Posterior cingulate gyrus (tissue), 11 donors: ENCODE measurements at regions not wholly inside any gene's neighbourhood (a gene's known extent, or its start where the extent isn't known, plus 50 kb on each side); places are given as distances from the start of the nearest gene placed in this dataset.
"Not testable (repeated sequence)": the region's sequence is repeated elsewhere in the genome, so short reads cannot be mapped to it uniquely, and the experiment has no call there.

Experiments
- DNase-seq, 10 donors: peaks; one replicate each; pipeline versions ENCODE4 v3.0.0 to v3.0.0-alpha.2; 2020 to 2021; ENCODE audit warnings: mixed read lengths in 3 of 10
- intact Hi-C: fragments of 100-400 bp; cut with DNase I; formaldehyde crosslinking; loops from one replicate; pipeline ENCODE4 v1.15.1; 2023

DNA sequence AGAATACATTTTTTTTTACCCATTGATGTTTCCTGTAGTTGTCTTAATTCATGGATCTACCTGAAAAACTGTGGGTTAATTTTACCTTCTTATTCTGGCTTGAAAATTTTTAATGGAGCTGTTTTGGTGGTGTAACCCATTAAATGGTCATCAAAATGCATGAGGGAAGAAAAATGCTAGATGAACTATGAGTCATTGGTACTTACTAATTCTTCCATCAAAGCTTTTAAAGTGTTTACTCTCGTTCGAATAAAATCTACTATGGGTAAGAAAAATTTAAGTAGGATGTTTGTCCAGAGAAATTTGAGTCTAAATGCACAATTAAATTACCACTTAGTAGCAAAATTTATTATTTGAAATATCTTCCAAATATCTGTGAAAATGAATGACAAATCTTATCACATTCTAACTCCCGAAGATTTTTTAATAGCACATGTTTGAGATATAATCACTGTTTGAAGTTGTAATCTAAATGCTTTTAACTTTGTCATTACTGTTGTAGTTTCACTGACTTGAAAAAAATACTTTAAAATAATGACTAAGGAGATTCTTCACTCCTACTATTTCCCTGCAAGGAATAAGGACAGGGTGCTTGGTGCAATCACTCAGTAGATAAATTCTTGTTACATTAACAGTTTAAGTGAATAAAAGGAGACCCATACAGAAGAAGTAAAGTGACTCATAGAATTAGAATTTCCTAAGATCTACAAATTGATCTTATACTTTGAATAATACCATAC lies 437.7 kb downstream of the IRS2 start:
- DNase-seq = no peak
- intact Hi-C loops = no loop called here

DNA sequence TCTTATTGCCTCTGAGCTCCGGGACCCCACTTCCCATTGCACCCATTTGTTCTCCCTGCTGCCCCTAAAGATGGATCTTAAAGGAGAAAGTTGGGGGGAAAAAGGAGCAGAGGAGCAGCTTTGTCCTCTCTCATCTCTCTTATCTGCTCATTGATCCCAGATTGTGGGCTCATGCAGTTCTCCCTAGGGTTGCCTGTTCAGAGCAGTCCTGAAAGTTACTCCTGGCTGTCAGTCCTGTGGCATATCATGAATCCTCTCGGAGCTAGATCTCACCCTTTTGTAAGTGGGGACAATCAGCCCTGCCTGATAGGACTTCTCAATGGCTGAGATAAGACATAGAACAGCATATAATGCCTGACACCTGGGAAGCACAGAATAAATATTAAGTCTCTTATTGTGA lies 440.3 kb downstream of the IRS2 start:
- DNase-seq = no peak
- intact Hi-C loops = no loop called here

DNA sequence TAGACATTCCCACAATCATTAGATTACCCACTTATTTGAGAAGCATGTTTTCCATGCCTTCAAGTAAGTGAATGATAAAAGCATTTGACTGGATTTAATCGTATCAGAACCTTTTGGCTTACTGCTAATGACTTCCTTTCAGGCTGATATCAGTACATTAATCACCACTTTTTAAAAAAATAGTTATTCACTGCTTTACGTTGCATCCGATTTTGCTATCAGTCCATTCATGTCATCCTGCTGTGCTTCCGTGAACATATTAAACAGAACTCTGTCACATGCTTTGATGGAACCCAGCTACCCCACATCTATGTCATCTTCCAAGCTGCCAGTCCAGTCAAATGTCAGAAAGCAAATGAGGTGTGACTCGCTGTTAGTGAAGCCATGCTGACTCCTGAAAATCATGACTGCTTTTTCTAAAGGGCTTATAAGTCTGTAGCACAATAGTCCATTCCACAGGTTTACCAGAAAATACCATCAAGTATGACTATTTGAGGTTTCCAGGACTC lies 440.9 kb downstream of the IRS2 start:
- intact Hi-C loops = no loop called here
- DNase-seq = no peak

DNA sequence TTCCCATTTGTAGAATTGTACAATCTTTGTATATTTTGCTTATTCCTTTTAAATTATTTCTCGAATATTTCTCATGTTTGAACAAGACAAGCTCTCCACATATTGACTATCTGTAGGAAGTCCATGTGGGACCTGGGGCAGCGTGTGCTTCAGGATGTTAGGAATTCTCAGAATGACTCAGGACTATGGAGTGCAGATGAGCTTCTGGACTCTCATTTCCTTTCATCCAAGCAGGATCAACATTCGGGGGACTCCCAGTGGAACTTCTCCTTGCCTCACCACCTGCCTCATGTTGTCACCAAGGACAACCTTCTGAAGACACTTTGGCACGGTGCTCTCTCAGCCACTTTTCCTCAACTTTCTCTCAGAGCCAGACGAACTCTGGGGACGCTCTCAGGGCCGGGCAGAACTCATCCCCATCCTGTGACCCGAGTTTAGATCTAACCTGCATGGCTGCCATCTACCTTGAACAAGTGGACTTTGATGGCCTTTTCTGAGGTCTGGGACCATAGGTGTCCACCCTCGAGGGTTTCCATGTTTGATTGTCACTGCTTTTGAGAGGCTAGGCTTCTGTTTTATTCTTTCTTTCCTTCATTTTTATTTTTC lies 441.7 kb downstream of the IRS2 start:
- DNase-seq = no peak
- intact Hi-C loops = no loop called here

DNA sequence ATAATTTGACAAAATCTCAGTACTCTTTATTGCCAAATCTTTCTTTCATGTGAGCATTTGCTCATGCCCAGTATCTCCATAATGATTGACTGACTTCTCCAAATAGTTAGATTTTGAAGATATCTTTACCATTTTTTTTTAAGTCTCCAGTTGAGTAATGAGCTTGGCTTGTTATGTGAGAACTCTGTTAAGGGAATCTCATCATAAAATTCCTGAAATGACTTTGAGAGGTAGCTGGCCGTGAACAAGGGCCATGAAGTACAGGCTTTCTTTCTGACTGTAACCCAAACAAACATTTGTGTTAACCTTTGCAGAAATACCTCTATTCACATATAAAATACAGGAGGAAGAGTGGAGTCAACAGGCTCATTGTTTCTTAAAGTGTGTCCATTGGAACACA lies 449.7 kb downstream of the IRS2 start:
- intact Hi-C loops = no loop called here
- DNase-seq = no peak

DNA sequence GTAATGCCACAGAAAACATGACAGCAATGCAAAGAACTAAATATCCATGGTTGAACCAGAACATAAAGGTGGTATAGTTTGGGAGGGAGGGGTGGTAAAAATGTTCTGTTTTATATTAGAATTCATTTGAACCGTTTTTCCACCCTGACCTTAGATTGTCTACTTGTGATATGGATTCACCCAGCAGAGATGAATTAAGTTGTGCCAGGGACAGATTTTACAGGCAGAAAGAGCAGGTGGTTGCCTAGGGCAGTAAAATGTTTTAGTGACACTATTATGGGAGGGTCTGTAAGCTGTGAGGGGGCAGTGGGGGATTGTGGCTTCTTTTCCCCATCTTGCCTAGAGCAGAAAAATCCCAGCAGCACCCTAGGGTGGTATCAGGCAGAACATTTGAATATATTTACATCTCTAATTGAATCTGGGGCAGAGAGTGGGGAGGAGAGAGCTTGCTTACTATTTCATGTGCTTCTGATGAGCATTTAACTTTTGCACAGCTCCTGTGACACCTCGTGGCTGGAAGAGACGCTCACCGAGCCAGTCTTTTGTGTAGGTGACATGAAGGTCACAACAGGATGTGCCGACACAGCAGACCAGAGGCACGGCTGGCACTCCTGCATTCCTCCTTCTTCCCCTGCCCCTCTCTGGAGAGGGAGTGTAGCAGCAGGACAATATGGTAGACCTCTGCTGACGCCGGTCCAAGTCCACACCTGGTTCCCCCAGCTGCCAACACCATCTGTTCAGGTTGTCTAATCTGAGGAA lies 452.3 kb downstream of the IRS2 start:
- DNase-seq = no peak
- intact Hi-C loops = no loop called here

DNA sequence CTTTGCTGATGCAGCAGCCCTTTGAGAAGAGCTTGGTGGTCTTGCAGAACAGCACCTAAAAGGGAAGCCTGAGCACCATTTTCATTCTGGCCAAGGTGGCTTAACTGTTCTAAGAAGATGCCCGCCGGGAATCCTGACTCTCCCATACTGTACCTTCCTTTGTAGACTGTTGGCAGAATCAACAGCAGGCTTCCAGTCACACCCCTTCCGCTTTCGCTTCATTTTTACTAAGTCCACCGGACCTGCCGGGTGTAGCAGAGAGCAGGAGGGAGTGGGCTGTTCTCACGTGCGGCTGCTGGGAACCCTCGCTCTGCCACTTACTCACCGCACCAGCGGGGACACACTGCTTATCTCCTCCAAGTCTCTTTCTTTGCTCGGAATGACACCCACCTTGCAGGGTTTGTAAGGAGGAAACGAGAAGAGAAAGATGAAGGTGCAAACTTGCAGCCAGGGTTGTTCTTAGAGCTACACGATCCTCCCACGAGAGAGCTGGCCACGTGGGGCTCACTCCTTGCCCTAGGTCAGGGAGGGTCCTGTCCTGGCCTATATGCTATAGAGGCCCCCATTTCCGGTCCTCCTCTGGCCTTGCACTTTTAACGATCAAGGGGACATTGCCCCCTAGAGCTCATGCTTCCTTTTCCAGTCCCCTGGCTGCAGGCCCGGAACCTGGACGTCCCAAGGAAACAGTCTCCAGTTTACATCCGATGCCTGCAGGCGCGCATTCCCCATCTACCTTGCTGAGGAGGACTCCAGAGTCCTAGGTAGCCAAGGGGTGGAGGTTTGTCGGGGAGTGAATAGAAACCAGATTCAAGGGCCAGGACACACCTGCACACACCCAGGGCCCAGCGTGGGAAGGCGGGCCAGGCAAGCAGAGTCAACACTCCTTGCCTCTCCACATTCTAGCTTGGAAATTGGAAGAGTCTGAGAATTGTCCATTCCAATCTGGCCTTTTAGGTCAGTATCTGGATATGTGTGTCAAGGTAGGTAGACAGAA lies 453.6 kb downstream of the IRS2 start:
- intact Hi-C loops = no loop called here
- no peak for DNase-seq

DNA sequence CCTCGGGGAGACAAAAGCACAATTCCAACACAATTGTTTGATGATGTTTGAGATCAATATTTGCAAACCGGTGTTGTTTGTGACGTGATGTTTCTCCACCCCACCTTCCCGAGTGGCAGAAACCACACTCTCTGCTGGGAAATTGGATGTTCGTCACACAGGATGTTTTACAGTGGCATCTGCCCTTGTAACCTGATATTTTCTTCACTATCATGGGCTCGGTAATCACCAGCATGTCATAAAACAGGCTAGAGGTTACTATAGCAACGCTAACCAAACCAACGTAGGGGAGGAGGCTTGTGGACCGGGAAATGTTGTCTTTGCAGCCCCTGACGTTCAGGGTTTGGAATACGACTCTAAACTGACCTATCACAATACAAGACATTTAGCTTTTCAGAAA lies 454.5 kb downstream of the IRS2 start:
- DNase-seq = no peak
- intact Hi-C loops = no loop called here

DNA sequence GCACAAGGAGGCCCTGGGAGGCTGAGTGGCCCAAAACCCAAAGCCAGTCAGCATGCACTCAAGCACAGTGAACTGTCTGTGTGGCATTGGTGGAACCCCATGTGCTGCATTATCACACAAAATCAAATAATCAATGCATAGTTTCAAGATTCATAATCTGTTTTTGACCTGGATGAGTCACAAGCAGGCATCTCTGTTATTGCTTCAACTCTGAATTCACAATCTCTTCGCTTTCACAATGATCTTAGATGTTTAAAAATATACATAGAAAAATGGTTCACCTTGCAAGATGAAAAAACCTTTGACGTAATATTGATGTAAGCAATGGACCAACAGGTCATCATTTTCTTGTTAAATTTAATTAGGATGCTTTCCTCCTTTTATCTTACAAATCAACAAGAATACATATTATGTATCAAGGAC lies 455.4 kb downstream of the IRS2 start:
- DNase-seq = no peak

DNA sequence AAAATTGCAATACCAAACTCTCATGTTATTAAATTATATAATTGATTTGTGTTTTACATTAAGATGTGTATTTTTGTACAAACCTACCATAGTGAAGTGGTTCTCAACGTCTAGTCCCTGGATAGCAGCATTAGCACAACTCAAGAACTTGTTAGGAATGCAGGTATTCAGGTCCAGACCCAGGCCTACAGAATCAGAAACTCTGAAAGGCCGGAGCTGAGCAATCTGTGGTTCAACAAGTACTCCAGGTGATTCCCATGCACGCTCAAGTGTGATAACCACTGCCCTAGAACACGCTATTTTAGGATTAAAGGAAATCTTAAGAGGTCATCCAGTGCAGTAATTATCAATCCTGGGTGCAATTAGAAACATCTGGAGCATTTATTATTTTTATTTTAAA lies 456.3 kb downstream of the IRS2 start:
- intact Hi-C loops = no loop called here
- DNase-seq = no peak

More for the DNA sequence above, 455.4 kb downstream of the IRS2 start:
- intact Hi-C loops = no loop called here

DNA sequence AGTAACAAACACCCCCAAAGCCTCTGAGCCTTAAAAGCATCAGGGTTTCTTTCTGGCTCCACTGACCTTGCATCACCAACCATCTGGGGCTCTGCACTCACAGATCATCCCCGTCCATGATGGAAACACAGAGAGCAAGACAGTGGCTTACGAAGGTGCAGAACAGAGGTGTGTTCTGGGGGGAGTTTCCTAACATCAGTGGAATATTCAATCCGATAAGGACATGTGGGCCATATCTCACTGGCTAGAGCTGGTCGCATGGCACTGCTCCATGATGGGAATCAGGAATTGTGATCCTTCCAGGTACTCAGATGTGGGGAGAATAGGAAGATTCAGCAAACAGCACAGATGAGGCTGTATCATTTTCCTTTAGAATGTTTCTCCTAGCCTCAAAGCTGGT lies 457.2 kb downstream of the IRS2 start:
- intact Hi-C loops = no loop called here
- DNase-seq = no peak

DNA sequence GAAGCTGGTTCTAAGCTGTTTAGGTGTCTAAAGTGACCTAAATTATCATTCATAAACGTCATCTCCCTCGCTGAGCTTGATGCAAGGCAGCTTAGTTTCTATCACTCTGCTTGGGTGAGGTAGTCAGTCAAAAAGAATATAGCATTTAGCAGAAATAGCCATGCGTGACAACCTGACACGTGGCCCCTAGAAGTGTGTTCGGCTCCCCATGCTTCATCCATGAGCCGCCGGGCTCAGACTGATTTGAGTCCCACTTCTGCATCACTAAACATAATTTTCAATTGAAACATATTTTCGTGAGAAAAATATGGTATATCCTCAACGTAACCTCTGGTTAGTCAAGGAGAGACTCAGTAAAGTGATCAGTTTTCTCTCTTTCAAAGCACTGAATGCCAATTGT lies 459.8 kb downstream of the IRS2 start:
- intact Hi-C loops = no loop called here
- peak in 1 of 10 donors; percentile 66 for DNase-seq

DNA sequence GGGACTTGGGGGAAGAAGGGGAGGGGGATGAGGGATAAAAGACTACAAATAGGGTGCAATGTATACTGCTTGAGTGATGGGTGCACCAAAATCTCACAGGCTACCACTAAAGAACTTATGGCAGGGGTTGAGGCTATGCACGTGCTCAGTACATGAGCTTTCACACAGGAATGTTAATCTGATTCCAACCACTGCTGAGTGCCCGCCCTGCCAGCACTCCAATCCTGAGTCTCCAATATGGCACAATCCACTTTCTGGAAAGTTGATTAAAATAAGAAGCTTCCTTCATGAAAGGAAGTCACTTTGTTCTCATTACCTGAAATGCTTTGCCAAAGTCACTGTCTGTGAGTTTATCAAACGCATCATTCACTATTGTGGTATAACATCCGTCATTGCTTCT lies 463.0 kb downstream of the IRS2 start:
- intact Hi-C loops = no loop called here
- no peak for DNase-seq

DNA sequence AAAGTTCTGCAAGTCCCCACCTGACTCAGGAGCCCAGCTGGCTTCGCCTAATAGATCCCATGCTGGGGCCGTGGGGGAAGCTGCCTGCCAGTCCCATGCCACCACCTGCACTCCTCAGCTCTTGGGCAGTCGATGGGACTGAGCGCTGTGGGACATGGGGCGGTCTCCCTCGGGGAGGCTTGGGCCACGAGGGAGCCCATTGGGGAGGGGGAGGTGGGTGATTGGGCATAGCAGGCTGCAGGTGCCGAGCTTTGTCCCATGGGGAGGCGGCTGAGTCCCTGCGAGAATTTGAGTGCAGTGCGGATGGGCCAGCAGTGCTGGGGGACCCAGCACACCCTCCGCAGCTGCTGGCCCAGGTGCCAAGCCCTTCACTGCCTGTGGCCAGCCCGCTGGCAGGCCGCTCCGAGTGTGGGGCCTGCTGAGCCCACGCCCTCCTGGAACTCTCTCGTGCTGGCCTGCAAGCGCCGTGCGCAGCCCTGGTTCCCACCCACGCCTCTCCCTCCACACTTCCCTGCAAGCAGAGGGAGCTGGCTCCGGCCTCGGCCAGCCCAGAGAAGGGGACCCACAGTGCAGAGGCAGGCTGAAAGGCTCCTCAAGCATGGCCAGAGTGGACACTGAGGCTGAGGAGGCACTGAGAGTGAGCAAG lies 467.3 kb downstream of the IRS2 start:
- DNase-seq = peak in 1 of 10 donors; percentile 81
- intact Hi-C loops = no loop called here

DNA sequence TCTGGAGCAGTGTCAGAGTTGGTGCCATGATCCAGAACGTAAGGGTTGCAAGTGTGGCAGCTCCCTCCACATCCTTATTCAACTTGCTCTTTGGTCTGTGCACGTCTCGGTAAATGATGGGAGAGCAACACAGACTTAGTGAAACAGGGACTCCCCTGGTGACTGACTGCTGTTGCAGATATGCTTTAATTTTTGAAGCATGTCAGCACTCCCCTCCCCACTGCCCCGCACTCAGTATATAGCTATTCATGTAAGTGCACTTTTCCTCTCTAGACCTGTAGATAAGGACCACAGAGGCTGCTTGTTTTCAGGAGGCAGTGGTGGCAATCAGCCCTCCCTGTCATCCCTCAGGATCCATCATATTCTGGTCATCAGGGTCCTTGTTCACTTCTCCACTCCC lies 470.9 kb downstream of the IRS2 start:
- no peak for DNase-seq
- intact Hi-C loops = no loop called here

DNA sequence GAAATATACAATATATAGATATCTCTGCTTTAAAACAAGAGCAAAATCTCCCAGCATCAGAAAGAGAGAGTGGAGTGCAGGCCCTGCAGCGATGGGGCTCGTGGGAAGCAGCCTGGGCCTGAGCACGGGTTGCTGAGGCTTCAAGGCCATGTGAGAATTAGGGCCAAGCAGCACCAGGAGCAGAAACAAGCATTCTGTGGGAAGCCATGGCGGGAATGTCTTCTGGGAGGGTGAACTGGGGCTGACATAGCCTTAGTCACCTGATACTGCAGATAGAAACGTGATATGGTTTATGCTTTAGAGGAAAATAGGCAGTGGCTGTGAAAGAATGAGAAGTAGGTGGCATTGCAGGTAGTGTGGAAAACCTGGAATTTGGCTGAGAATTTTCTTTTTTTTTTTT lies 472.3 kb downstream of the IRS2 start:
- intact Hi-C loops = no loop called here
- no peak for DNase-seq

DNA sequence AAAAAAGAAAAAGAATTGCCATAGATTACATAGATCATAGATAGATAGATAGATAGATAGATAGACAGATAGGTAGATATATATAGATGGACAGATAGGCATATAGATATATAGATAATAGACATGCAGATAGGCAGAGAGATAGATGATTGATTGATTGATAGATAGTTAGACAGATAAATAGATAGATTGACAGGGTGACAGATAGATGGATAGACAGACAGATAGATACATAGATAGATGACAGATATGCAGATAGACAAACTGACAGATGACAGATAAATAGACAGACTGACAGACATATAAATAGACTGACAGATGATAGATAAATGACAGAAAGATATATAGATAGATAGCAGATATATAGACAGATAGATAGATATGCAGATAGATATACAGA lies 474.0 kb downstream of the IRS2 start:
- DNase-seq = no peak
- intact Hi-C loops = no loop called here

DNA sequence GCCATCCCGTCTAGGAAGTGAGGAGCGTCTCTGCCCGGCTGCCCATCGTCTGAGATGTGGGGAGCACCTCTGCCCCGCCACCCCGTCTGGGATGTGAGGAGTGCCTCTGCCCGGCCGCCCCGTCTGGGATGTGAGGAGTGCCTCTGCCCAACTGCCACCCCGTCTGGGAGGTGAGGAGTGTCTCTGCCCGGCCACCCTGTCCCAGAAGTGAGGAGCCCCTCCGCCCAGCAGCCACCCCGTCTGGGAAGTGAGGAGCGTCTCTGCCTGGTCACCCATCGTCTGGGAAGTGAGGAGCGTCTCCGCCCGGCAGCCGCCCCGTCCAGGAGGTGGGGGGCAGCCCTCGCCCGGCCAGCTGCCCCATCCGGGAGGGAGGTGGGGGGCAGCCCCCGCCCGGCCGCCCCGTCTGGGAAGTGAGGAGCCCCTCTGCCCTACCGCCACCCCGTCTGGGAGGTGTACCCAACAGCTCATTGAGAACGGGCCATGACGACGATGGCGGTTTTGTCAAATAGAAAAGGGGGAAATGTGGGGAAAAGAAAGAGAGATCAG lies 474.9 kb downstream of the IRS2 start:
- DNase-seq = peak in 1 of 10 donors; percentile 86
- intact Hi-C loops = not testable (repeated sequence)

DNA sequence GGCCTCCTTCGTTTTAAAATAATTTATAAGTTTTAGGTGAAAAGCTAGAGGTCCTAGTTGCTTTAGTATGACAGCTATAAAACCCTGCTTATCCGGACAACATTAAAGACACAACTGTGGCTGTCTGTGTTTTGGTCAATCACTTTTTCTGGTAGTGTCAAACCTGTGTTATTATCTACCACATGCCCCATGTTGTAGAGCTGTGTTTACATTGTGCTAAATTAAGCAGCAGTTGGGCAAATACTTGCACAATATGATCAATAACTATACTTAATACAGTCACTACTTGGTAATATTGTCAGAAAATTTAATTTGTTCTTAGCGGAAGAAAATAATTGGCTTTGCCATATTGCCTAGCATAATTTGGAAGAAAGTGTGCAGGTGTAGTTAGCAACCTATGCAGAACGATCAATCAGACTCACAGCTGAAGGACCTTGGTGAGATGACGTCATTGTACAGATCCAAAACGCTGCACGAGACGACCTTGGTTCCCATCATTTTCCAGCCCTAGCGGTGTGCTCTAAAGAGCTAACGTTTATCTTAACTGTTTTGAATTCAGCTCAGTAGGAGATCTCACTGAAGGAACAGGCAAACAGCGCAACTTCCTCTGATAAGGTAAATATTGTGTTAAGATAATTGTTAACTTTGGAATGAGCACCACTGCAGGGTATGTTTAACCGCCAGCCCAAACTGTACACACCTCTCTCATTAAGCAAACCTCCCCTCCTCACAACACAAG lies 476.6 kb downstream of the IRS2 start:
- intact Hi-C loops = no loop called here
- DNase-seq = no peak
